GM18498 (cell line): ENCODE measurements at regions not wholly inside any gene's neighbourhood (a gene's known extent, or its start where the extent isn't known, plus 50 kb on each side); places are given as distances from the start of the nearest gene placed in this dataset.
A peak's percentile ranks its signal among the peaks of the same experiment; 100 is the strongest.
"Not testable (repeated sequence)": the region's sequence is repeated elsewhere in the genome, so short reads cannot be mapped to it uniquely, and the experiment has no call there.

Source experiments
- ATAC-seq: cut with Tn5 transposase; IDR thresholded peaks from one replicate; pipeline ENCODE4 v1.9.1; 2021; ENCODE audit warnings: mild to moderate bottlenecking, moderate library complexity; ENCODE audit not compliant: unreplicated experiment

- no peak for ATAC-seq
Measured at GRCh38 chr4:12138488-12138887, 709.8 kb upstream of the HS3ST1 start.

GRCh38 chr4:12137575-12137974 is 708.9 kb upstream of the HS3ST1 start:
- ATAC-seq, result no peak

GRCh38 chr4:12126474-12126873 is 697.8 kb upstream of the HS3ST1 start:
- ATAC-seq, result no peak

- no peak for ATAC-seq
Measured at GRCh38 chr4:12124138-12124537, 695.4 kb upstream of the HS3ST1 start.

DNA sequence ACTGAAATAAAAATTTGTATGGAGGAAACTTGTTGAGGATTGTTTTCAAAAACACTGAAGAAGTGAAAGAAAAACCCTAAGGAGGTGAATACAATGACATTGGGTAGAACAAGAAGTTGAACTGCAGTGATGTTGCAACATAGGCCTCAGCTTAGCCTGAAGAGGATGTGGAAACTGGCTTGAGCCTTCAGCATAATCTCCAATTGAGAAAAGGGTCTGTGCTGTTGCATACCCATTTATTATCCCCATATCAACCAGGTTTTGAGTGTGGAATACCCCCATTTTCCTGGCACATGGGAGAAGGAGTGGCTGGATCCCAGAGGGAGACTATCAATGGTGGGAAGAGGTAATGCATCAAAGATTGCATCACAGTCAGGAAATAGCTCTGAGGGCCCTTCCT is 695.0 kb upstream of the HS3ST1 start:
- ATAC-seq, result no peak

DNA sequence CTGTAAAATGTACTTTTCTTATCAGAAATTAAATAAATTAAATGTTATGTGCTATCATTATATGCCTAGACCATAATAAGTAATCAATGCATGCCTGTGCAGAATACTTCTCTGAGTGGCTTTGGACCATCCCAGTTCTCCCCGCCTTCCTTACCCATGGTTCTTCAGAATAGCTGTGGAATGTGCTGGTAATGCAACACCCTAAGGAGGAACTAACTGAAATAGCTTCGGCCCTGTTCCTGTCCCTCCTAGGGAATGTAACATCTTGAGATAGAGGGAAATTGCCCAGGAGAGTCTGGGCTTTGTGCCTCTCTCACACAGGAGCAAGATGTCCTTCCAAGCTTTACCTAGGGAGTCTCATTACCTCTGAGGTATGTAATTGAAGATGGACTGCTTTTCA is 693.6 kb upstream of the HS3ST1 start:
- no peak for ATAC-seq

GRCh38 chr4:12120968-12121367 is 692.3 kb upstream of the HS3ST1 start:
- ATAC-seq, result no peak

DNA sequence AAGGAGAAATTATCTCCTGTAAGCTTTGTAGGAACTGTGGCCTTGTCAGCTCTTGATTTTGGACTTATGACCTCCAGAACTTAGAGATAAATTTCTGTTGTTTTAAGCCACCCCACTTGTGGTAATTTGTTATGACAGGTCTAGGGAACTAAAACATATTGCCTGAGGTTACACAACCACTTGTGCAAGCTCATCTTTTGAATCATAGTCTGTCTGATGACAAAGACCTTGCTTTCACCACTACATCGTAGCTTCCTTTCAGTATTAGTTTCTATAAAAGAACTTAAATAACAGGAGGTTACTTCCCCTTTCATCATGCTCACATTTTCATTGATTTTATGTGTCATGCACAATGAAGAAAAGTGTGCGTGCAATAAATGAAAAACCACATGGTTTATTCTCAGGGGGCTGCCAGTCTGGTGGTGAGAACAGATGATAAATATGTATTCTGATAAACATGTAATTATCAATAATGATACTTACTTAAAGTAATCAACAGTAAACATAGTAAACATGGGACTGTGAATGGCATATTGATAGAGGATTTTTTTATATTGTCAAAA is 690.0 kb upstream of the HS3ST1 start:
- ATAC-seq, result peak; percentile 92

- ATAC-seq, result peak; percentile 42
Measured at GRCh38 chr4:12116009-12116552, 687.4 kb upstream of the HS3ST1 start.

- ATAC-seq, result no peak
Measured at GRCh38 chr4:12110627-12111026, 681.9 kb upstream of the HS3ST1 start.

DNA sequence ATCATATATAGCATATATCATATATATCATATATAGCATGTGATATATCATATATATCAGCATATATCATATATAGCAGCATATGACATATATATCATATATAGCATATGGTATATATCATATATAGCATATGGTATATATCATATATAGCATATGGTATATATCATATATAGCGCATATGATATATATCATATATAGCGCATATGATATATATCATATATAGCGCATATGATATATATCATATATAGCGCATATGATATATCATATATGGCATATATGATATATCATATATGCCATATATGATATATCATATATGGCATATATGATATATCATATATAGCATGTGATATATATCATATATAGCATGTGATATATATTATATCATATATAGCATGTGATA is 680.4 kb upstream of the HS3ST1 start:
- not testable (repeated sequence) for ATAC-seq

DNA sequence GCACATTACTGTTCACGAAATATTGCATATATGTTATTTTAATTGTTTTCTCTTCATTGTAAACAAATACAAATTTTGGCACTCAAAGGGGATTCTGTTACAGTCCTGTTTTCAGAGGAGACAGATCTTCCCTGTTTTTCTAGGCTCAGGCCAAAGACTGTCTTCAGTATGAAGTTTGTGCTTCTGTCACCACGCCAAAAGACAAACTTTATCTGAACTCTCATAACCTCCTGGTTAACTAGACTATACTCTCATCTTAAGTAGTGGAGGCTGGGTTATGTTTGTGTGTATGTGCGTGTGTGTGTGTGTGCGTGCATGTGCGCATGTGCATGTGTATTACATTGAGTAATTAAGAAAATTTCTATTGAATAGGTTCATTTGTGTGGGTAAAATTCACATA is 676.8 kb upstream of the HS3ST1 start:
- ATAC-seq, result no peak

DNA sequence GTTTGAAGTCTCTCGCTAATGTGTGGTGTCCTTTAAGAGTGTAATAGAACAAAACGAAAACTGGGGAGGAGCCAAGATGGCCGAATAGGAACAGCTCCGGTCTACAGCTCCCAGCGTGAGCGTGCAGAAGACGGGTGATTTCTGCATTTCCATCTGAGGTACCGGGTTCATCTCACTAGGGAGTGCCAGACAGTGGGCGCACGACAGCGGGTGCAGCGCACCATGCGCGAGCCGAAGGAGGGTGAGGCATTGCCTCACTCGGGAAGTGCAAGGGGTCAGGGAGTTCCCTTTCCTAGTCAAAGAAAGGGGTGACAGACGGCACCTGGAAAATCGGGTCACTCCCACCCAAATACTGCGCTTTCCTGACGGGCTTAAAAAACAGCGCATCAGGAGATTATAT is 661.2 kb upstream of the HS3ST1 start:
- ATAC-seq, result not testable (repeated sequence)

GRCh38 chr4:12084690-12085089 is 656.0 kb upstream of the HS3ST1 start:
- no peak for ATAC-seq

DNA sequence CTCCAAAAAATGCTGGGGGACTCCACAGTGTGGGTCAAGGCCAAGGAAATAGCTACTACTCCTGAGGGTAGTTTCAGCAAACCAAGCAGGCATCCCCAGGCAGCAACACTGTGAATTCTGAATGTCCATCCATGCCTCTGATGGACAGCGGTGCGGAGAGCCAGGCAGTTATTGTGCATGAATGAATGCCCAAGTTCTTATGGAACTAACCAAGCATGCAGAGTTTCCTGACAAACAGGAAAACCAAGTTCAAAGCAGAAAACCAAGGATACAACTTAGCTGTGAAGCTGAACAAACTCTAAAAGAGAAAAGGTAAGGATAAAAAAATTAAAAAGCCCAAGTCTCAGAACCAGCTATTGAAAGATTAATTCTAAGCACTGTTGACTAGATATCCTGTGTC is 642.6 kb upstream of the HS3ST1 start:
- ATAC-seq, result no peak

- no peak for ATAC-seq
Measured at GRCh38 chr4:12053966-12054365, 625.3 kb upstream of the HS3ST1 start.

DNA sequence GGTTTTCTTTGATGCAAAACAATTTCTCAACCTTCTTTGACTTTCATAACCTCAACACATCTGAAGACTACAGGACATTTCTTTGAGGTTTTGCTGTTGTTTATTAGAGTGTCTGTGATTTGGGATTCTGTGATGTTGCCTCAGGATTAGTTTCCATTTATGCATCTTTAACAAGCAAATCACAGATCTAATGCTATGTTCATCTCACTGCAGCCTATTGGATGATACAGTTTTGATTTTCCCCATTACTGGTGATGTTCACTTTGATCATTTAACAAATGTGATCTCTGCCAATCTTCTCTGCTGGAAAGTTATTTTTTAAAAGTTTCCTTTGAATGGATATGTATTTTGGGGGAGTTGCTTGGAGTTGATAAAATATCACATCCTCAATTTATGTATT is 624.9 kb upstream of the HS3ST1 start:
- ATAC-seq, result no peak

GRCh38 chr4:12050357-12050756 is 621.7 kb upstream of the HS3ST1 start:
- ATAC-seq, result no peak

DNA sequence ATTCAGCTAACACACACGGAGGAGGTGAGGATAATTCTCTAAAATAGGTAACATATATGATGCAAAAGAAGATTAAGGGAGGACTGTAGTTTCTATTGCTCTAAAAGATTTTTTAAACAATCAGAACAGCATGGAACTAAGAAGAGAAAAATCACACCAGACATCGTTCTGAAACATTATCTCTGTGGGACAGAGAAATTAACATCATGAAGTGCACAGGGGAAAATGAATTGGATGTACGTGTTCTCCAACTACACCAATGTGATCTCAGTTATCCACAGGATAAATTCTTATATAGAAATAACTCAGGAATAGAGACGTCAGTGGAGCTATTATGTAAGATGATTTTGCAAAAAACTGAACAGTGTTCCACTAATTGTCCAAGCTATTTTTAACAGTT is 614.1 kb upstream of the HS3ST1 start:
- no peak for ATAC-seq

- ATAC-seq, result no peak
Measured at GRCh38 chr4:12041828-12042227, 613.1 kb upstream of the HS3ST1 start.

- ATAC-seq, result no peak
Measured at GRCh38 chr4:12036450-12036849, 607.8 kb upstream of the HS3ST1 start.

- no peak for ATAC-seq
Measured at GRCh38 chr4:12028258-12028657, 599.6 kb upstream of the HS3ST1 start.

GRCh38 chr4:12022409-12022808 is 593.7 kb upstream of the HS3ST1 start:
- no peak for ATAC-seq
